ENCODE measurements at regions not wholly inside any gene's neighbourhood (a gene's known extent, or its start where the extent isn't known, plus 50 kb on each side); places are given as distances from the start of the nearest gene placed in this dataset.

DNA sequence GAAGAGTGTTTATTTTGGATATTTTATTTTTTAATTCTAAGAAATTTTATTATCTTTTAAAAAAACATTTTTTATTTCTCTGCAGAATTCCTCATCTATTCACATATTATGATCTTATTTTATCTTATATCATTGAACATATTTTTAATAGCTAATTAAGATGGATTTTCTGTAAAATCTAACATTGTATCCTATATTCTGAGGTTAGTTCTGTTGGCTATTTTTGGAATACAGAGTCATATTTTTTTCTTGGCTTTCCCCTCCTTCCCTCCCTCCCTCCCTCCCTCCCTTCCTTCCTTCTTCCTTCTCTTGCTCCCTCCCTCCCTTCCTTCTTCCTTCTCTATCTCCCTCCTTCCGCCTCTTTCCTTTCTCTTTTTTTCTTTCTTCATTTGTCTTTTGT is 2326.6 kb upstream of the RAG2 start:
- TF ChIP-seq, protein P1, sequence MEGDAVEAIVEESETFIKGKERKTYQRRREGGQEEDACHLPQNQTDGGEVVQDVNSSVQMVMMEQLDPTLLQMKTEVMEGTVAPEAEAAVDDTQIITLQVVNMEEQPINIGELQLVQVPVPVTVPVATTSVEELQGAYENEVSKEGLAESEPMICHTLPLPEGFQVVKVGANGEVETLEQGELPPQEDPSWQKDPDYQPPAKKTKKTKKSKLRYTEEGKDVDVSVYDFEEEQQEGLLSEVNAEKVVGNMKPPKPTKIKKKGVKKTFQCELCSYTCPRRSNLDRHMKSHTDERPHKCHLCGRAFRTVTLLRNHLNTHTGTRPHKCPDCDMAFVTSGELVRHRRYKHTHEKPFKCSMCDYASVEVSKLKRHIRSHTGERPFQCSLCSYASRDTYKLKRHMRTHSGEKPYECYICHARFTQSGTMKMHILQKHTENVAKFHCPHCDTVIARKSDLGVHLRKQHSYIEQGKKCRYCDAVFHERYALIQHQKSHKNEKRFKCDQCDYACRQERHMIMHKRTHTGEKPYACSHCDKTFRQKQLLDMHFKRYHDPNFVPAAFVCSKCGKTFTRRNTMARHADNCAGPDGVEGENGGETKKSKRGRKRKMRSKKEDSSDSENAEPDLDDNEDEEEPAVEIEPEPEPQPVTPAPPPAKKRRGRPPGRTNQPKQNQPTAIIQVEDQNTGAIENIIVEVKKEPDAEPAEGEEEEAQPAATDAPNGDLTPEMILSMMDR (IDR thresholded peaks at IDR 0.05), result no peak
- TF ChIP-seq MAFK (IDR thresholded peaks at IDR 0.05; ENCODE audit: partially characterized antibody), result no peak
- TF ChIP-seq ZFP36 (IDR thresholded peaks at IDR 0.05; ENCODE audit: borderline replicate concordance, partially characterized antibody), result no peak
- TF ChIP-seq USF2 (IDR thresholded peaks at IDR 0.05), result no peak
- TF ChIP-seq JUN (IDR thresholded peaks at IDR 0.05), result no peak
- TF ChIP-seq MAZ (IDR thresholded peaks at IDR 0.05; ENCODE audit: borderline replicate concordance, low read depth, low read length), result no peak
- TF ChIP-seq, protein P2, sequence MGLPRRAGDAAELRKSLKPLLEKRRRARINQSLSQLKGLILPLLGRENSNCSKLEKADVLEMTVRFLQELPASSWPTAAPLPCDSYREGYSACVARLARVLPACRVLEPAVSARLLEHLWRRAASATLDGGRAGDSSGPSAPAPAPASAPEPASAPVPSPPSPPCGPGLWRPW (IDR thresholded peaks at IDR 0.05), result no peak
- TF ChIP-seq RFX5 (IDR thresholded peaks at IDR 0.05), result no peak
- TF ChIP-seq MAX (IDR thresholded peaks at IDR 0.05), result no peak
- no peak for TF ChIP-seq POLR2A (IDR thresholded peaks at IDR 0.05; ENCODE audit: low read length)
- no peak for TF ChIP-seq MYC (IDR thresholded peaks at IDR 0.05; ENCODE audit: borderline replicate concordance, low read length)
- TF ChIP-seq, protein P3, sequence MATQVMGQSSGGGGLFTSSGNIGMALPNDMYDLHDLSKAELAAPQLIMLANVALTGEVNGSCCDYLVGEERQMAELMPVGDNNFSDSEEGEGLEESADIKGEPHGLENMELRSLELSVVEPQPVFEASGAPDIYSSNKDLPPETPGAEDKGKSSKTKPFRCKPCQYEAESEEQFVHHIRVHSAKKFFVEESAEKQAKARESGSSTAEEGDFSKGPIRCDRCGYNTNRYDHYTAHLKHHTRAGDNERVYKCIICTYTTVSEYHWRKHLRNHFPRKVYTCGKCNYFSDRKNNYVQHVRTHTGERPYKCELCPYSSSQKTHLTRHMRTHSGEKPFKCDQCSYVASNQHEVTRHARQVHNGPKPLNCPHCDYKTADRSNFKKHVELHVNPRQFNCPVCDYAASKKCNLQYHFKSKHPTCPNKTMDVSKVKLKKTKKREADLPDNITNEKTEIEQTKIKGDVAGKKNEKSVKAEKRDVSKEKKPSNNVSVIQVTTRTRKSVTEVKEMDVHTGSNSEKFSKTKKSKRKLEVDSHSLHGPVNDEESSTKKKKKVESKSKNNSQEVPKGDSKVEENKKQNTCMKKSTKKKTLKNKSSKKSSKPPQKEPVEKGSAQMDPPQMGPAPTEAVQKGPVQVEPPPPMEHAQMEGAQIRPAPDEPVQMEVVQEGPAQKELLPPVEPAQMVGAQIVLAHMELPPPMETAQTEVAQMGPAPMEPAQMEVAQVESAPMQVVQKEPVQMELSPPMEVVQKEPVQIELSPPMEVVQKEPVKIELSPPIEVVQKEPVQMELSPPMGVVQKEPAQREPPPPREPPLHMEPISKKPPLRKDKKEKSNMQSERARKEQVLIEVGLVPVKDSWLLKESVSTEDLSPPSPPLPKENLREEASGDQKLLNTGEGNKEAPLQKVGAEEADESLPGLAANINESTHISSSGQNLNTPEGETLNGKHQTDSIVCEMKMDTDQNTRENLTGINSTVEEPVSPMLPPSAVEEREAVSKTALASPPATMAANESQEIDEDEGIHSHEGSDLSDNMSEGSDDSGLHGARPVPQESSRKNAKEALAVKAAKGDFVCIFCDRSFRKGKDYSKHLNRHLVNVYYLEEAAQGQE (IDR thresholded peaks at IDR 0.05), result no peak
- no peak for TF ChIP-seq FOSL2 (IDR thresholded peaks at IDR 0.05)
- TF ChIP-seq FOSL2 (CRISPR knock-in tag; IDR thresholded peaks at IDR 0.05), result no peak
